OCI-LY1 (cell line): ENCODE measurements at regions not wholly inside any gene's neighbourhood (a gene's known extent, or its start where the extent isn't known, plus 50 kb on each side); places are given as distances from the start of the nearest gene placed in this dataset.

Experiments
- CTCF ChIP-seq: fragments of 200-600 bp; sonication (generic), shearing (Covaris generic); IDR thresholded peaks from 2 replicates; pipeline ENCODE4 v1.5.1; 2017; ENCODE audit warnings: mild to moderate bottlenecking, antibody characterized with exemption, low read length, moderate library complexity, mixed read lengths
- EZH2 ChIP-seq: fragments of 200-600 bp; sonication (generic), shearing (Covaris generic); IDR thresholded peaks from 2 replicates; pipeline ENCODE4 v1.8.0; 2017; ENCODE audit warnings: borderline replicate concordance, mixed run types, mild to moderate bottlenecking, antibody characterized with exemption, low read length, moderate library complexity, mixed read lengths

- TF ChIP-seq EZH2 (no peak), CTCF (no peak)
These were observed 131.6 kb upstream of the MAP3K1 start for GRCh38 chr5:56683733-56684132.
